Peyer's patch (tissue), 4 donors: ENCODE measurements at regions not wholly inside any gene's neighbourhood (a gene's known extent, or its start where the extent isn't known, plus 50 kb on each side); places are given as distances from the start of the nearest gene placed in this dataset.

Source experiments
- DNase-seq, 3 donors: peaks; one replicate each; pipeline ENCODE4 v3.0.0-alpha.2; 2017 to 2019
- H3K27ac ChIP-seq, 4 donors: fragments of 200-600 bp; sonication (generic); one replicate each; pipeline ENCODE4 v1.5.1; 2016 to 2019
- H3K27me3 ChIP-seq, 2 donors: fragments of 200-600 bp; sonication (generic); one replicate each; pipeline ENCODE4 v1.5.1; 2019
- H3K36me3 ChIP-seq, 3 donors: fragments of 200-600 bp; sonication (generic); one replicate each; pipeline ENCODE4 v1.5.1; 2016 to 2019
- H3K4me1 ChIP-seq, 4 donors: fragments of 200-600 bp; sonication (generic); one replicate each; pipeline ENCODE4 v1.5.1; 2016 to 2019
- H3K4me3 ChIP-seq, 4 donors: fragments of 200-600 bp; sonication (generic); 1 replicate in 3 of 4; 2 replicates in 1 of 4; pipeline ENCODE4 v1.5.1; 2016 to 2019; ENCODE audit warnings: mild to moderate bottlenecking in 1 of 4
- H3K9me3 ChIP-seq, 4 donors: fragments of 200-600 bp; sonication (generic); one replicate each; pipeline ENCODE4 v1.5.1; 2016 to 2019; ENCODE audit warnings: mild to moderate bottlenecking in 1 of 4
- CTCF ChIP-seq, 6 experiments: fragments of 450-650 bp in 4 of 6; fragments of 200-600 bp in 2 of 6; sonication (generic) in 1 of 6; IDR thresholded peaks; one replicate each; pipeline ENCODE4 v1.5.1; 2017 to 2019; ENCODE audit warnings: antibody characterized with exemption in 6 of 6, mild to moderate bottlenecking in 3 of 6, moderate library complexity in 1 of 6
- POLR2A ChIP-seq, 2 donors: fragments of 450-650 bp; IDR thresholded peaks; one replicate each; pipeline ENCODE4 v1.5.1; 2017; ENCODE audit warnings: antibody characterized with exemption in 2 of 2, mild to moderate bottlenecking in 2 of 2, moderate library complexity in 2 of 2

- no peaks in the 10 kb centered on the region for H3K36me3 ChIP-seq
- TF ChIP-seq POLR2A (IDR thresholded peaks at IDR 0.05) (no peak), CTCF (IDR thresholded peaks at IDR 0.05) (no peak)
- no peak overlapping the region for H3K27ac ChIP-seq
- no peaks in the 10 kb centered on the region for H3K27me3 ChIP-seq
- no peaks in the 10 kb centered on the region for H3K9me3 ChIP-seq
- no peak overlapping the region for H3K4me3 ChIP-seq
- H3K4me1 ChIP-seq: no peaks in the 10 kb centered on the region
- DNase-seq: no peak
Measured at GRCh38 chr20:60510356-60510755, 552.1 kb downstream of the CDH26 start.

GRCh38 chr20:60512443-60512842, 554.2 kb downstream of the CDH26 start:
- DNase-seq: no peak
- H3K4me3 ChIP-seq: no peak overlapping the region
- TF ChIP-seq POLR2A (IDR thresholded peaks at IDR 0.05) (no peak), CTCF (IDR thresholded peaks at IDR 0.05) (no peak)

GRCh38 chr20:60513141-60513540, 554.9 kb downstream of the CDH26 start:
- Histone ChIP-seq H3K9me3 (no peaks in the 10 kb centered on the region), H3K4me3 (no peak overlapping the region), H3K27ac (no peak overlapping the region), H3K4me1 (no peaks in the 10 kb centered on the region), H3K36me3 (no peaks in the 10 kb centered on the region), H3K27me3 (no peaks in the 10 kb centered on the region)
- no peak for DNase-seq
- TF ChIP-seq POLR2A (IDR thresholded peaks at IDR 0.05): no peak
- TF ChIP-seq CTCF (IDR thresholded peaks at IDR 0.05): no peak

More at GRCh38 chr20:60512443-60512842, 554.2 kb downstream of the CDH26 start:
- no peak overlapping the region for H3K27ac ChIP-seq
- H3K9me3 ChIP-seq: no peaks in the 10 kb centered on the region
- H3K27me3 ChIP-seq: no peaks in the 10 kb centered on the region
- H3K4me1 ChIP-seq: no peaks in the 10 kb centered on the region
- no peaks in the 10 kb centered on the region for H3K36me3 ChIP-seq

- no peaks in the 10 kb centered on the region for H3K9me3 ChIP-seq
- no peaks in the 10 kb centered on the region for H3K4me1 ChIP-seq
- no peak overlapping the region for H3K27ac ChIP-seq
- H3K36me3 ChIP-seq: no peaks in the 10 kb centered on the region
- no peaks in the 10 kb centered on the region for H3K27me3 ChIP-seq
- TF ChIP-seq POLR2A (IDR thresholded peaks at IDR 0.05): no peak
- TF ChIP-seq CTCF (IDR thresholded peaks at IDR 0.05): no peak
- no peak overlapping the region for H3K4me3 ChIP-seq
- no peak for DNase-seq
Measured at GRCh38 chr20:60516442-60516841, 558.2 kb downstream of the CDH26 start.

- H3K36me3 ChIP-seq: no peaks in the 10 kb centered on the region
- DNase-seq: no peak
Measured at GRCh38 chr20:60518022-60518421, 559.8 kb downstream of the CDH26 start.

More at GRCh38 chr20:60518022-60518421, 559.8 kb downstream of the CDH26 start:
- Histone ChIP-seq H3K4me1 (no peaks in the 10 kb centered on the region), H3K27ac (no peak overlapping the region), H3K4me3 (no peak overlapping the region), H3K27me3 (no peaks in the 10 kb centered on the region), H3K9me3 (no peaks in the 10 kb centered on the region)
- TF ChIP-seq CTCF (IDR thresholded peaks at IDR 0.05): no peak
- TF ChIP-seq POLR2A (IDR thresholded peaks at IDR 0.05): no peak
